ENCODE measurements at regions not wholly inside any gene's neighbourhood (a gene's known extent, or its start where the extent isn't known, plus 50 kb on each side); places are given as distances from the start of the nearest gene placed in this dataset.

DNA sequence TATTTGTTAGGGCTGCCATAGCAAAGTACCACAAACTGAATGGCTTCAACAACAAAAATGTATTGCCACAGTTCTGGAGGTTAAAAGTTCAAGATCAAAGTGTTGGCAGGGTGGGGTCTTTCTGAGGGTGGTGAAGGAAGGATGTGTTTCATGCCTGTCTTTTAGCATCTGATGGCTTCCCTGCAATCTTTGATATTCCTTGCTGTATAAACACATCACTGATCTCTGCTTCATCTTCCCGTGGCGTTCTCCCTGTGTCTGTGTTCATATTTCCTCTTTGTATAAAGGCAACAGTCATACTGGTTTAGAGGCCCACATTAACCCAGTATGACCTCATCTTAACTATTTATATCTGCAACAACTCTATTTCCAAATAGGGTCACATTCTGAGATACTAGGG lies 167.5 kb downstream of the BTG1 start:
- DNase-seq (ENCODE audit: low read depth in 4 of 4, low spot score in 3 of 4), result no peak

DNA sequence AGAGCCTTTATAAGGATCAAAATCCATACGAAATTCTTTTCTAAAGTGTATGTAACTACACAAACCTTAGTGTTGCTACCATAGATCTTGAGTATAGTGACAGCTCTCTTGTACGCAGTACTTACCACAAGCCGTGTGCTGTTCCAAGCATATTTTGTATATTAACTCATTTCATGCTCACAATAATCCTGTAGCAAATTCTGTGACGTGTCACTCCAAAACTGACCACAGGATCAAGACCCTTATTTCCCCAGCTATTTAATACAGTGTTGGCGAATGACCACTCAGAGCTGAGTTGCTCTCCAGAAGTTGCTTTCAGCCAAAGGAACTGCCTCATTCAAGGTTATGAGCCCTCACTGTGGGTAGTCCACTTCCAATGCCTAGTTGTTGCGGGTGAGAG lies 169.8 kb downstream of the BTG1 start:
- no peak for DNase-seq (ENCODE audit: low read depth in 4 of 4, low spot score in 3 of 4)

DNA sequence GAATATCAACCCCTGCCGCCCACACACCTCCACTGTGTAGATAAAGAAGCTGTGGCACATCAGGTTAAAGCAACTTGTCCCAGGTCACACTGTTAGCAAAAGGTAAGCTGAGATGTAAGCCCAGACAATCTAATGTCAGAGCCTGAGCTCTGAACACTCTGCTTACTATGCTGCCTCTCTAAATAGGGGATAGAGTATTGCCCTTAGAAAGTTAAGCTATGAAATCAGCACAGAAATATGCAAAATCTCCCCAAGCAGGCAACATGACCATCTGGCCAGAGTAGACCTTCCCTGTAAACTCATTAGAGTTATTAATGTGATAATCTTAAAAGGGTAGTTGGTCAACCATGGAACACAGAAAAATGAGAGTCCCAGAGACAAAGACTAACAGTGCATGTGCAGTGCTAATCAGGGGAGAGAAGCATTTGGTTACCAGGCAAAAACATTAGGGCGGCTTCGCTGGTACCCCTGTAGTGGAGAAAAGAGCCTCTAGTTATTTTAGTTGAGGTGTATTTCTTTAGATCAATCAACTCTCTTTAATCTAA lies 171.0 kb downstream of the BTG1 start:
- DNase-seq (ENCODE audit: low read depth in 4 of 4, low spot score in 3 of 4), result no peak

DNA sequence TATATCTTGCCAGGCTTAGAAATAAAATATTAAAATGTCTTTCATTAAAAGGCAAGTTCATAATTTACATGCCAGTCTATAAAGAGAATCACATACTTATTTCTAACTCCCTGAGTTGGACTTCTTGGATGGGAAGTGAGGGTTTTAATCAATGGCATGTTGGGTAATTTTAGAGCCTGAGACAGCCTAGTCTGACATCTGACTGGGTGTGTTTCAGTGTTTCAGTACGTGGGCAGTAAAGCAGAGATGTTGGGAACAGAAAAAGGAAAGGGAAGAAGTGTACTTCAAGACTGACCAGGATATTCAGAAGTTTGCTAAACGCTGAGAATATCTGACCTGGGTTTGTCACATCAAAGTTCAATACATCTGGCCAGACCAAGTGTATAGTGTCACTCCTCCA lies 171.8 kb downstream of the BTG1 start:
- no peak for DNase-seq (ENCODE audit: low read depth in 4 of 4, low spot score in 3 of 4)

DNA sequence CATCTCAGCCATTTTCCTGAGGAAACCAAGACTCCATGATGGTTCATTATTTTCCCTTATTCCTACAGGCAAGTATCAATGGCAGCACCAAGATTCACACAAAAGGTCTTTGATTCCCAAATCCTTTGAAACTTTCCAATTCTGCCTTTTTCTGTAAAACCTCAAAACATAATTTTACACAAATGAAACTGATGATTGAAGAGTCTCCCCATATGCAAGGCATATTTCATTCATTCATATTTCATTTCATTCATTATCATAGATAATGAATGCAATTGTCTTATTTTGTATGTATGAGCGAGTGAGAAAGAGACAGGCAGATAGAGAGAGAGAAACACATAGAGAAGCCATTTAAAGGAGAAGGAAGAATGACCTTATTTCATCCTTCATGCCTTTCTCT lies 172.8 kb downstream of the BTG1 start:
- no peak for DNase-seq (ENCODE audit: low read depth in 4 of 4, low spot score in 3 of 4)

DNA sequence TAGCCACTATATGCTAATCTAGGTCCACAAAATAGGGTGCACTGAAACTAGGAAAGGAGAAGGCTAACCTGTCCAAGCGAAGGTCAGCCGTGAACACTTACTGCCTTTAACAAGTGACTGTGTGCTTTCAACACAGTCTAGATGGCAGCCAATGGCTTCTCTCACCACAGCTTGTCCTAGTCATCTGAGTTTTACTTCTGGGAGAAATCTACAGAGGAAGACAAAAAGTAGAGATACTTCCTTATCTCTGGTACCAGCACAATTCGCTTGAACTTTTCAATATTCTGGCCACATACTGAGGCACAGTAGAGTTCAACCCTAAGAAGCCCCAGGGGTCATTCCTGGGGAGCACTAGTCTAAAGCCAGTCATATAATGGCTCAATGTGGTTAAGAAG lies 176.9 kb downstream of the BTG1 start:
- DNase-seq (ENCODE audit: low read depth in 4 of 4, low spot score in 3 of 4), result no peak

DNA sequence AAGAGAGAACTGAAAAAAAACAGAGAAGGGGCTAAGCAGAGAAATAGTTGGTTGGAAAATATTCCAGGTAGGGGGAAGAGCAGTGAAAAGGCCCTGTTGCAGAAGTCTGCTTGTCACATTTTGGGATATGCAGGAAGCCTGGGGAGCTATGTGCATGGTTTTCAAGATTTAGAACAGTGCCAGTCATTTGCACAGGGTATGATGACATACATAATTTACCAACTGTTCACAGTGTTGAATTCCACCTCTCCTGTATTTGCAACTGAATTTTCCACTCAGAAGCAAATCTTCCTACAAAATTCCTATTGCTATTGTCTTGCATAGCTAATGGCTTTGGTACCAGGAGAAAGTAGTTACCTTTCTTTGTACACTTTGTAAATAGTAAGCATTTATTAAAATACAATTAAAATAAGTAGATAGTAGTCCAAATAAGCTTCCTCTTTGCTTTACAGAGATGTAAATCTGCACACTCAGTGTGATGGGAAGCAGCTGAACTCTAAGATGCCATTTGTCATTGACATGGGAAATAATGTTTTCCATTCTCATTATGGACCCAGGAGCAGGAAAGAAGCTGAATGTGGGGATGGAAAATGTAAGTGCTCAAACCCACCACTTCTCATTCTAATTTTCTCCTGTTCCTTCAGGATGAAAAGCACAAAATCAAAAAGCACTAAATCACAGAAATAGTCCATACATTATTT lies 177.4 kb downstream of the BTG1 start:
- no peak for DNase-seq (ENCODE audit: low read depth in 4 of 4, low spot score in 3 of 4)

DNA sequence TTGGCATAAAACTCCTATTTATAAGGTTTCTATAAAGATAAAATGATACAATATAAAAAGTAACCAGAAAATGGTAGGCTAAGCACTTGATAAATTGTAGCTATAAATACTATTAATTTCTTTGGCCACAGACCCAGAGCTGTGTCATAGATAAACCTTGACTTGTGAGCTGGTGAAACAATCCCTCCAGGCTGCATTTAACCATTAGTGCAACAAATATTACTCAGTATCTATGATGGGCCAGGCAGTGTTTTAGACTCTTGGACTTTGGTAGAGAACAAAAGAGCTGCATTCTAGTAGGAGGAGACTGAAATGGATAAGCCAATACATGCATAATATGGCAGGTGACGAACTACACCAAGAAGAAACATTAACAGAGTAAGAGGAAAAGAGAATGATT lies 178.1 kb downstream of the BTG1 start:
- DNase-seq (ENCODE audit: low read depth in 4 of 4, low spot score in 3 of 4), result no peak

DNA sequence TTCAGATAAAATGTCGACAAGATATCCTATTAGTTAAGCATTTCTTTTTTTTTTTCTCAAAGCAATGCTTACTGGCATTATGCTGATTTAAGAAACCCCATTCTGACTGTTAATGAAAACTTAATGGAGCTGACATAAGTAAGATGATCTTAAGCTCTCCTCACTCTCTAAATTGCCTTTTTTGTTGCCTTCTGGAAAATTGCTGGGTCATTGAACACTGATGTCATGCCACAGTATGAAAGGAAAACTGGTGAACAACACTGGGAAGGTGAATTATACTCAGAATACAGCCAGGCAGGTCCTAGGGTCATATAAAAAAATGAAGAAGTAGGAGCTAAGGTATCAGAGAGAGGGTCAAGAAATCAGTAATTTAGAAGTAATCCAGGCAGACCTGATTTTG lies 179.9 kb downstream of the BTG1 start:
- DNase-seq (ENCODE audit: low read depth in 4 of 4, low spot score in 3 of 4), result no peak

DNA sequence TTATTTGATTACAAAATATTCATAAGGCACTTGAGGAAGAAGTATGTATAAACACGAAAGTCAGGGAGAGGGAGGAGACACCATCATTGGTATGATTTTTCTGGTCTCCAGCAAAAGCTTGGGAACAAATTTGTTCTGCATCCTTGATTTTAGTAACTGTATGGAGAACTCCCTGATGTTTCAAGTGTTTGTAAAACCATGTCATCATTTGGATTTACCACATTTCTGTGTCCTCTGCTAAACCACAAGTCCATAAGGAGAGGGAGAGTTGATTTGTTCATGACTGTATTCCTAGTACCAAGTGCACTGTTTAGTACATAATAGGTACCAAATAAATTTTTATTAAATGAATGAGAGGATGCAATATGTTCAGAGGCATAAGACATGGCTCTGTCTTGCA lies 181.1 kb downstream of the BTG1 start:
- no peak for DNase-seq (ENCODE audit: low read depth in 4 of 4, low spot score in 3 of 4)

DNA sequence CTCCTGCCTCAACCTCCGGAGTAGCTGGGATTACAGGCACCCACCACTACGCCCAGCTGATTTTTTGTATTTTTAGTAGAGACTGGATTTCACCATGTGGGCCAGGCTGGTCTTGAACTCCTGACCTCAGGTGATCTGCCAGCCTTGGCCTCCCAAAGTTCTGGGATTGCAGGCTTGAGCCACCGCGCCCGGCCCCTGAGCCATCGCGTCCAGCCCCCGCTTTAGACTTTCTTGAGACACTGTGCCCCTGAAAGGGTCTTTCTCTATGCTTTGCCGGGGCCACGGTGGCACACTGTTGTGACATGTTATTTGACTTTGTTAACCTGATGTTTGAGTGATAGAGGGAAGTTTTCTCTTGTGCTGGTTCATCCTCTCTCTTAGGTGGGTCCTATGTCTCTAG lies 186.4 kb downstream of the BTG1 start:
- DNase-seq (ENCODE audit: low read depth in 4 of 4, low spot score in 3 of 4), result no peak

DNA sequence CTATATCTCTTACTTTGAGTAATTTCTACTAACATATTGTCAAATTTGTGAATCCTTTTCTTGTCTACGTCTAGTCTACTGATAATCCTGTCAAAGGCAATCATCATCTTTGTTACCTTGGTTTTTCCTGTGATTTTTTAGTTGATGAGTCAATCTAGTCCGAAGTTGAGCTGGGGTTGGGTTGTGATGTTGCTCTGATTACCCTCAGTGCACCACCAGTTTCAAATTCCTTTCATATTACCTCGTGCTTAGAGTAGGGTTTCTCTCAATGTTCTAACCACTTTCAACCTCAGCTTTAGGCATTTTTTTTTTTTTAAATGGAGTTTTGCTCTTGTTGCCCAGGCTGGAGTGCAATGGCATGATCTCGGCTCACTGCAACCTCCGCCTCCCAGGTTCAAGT lies 186.8 kb downstream of the BTG1 start:
- DNase-seq (ENCODE audit: low read depth in 4 of 4, low spot score in 3 of 4), result no peak

DNA sequence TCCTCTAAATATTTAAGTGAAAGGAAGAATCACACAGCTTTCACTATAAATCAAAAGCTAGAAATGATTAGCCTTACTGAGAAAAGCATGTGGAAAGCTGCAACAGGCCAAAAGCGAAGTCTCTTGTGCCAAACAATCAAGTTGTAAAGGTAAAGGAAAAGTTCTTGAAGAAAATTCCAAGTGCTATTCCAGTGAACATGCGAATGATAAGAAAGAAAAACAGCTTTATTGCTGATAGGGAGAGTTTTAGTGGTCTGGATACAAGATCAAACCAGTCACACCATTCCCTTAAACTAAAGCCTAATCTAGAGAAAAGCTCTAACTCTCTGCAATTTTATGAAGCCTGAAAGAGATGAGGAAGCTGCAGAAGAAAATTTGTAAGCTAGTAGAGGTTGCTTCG lies 190.9 kb downstream of the BTG1 start:
- no peak for DNase-seq (ENCODE audit: low read depth in 4 of 4, low spot score in 3 of 4)

DNA sequence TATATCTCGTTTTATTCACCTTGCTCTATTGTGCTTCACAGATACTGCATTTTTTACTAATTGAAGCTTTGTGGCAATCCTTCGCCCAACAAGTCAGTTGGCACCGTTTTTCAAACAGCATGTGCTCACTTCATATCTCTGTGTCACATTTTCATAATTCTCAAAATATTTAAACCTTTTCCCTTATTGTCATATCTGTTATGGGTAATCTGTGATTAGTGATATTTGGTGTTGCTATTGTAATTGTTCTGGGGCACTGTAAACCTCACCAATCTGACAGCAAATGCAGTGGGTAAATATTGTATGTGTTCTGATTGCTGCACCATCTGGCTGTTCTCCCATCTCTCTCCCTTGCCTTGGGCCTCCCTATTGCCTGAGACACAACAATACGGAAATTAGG lies 191.3 kb downstream of the BTG1 start:
- DNase-seq (ENCODE audit: low read depth in 4 of 4, low spot score in 3 of 4), result no peak

DNA sequence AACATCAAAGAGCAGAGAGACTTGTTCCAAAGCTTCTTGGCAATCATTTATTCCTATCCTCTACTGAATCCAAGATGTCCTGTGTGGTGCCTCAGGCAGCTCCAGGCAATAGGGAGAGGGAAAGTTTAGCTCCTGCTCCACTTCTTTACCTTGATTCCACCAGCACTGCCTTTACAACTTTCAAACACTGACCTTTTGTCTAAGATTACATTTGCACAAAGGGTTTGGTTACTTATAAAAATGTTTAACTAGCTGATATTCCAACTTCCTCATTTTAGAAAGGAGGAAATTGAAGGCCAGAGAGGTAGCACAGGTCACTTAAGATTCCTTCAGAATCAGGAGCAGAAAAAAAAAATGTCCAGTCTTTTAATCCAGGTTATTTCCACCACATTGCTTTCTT lies 192.7 kb downstream of the BTG1 start:
- no peak for DNase-seq (ENCODE audit: low read depth in 4 of 4, low spot score in 3 of 4)

DNA sequence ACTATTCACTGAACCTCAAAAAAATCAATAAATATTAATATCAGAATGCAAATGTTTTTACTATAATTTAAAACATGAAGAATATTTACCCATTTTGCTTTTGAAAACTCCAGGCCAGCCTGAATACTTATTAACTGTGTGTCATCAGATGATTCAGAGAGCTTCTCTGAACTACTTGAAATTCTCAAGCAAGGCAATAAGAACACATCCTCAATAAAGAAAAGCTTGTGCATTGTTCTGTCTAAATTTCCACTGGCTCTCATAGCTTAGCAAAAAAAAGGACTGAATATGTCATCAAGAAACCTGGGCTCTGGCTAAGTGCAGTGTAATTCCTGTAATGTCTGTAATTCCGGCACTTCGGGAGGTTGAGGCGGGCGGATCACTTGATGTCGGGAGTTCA lies 194.1 kb downstream of the BTG1 start:
- DNase-seq (ENCODE audit: low read depth in 4 of 4, low spot score in 3 of 4), result no peak

DNA sequence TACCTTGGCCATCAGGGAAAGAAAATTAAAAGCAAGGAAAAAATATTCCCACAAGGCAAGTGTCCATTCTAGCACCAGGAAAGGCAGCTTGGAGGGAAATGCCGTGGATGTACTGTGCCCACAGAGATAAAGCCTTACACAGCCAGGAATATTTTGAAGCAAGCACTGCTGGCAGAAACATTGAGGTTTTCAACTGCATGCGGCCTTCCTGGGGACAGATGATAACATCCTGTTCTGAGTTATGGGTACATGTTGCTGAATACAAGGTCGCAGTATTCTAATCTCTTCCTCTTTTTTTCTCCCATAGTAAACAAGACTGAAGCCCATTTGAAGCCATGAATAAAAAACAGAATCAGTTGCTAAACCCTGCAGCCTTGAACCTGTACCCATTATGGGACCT lies 197.1 kb downstream of the BTG1 start:
- no peak for DNase-seq (ENCODE audit: low read depth in 4 of 4, low spot score in 3 of 4)

DNA sequence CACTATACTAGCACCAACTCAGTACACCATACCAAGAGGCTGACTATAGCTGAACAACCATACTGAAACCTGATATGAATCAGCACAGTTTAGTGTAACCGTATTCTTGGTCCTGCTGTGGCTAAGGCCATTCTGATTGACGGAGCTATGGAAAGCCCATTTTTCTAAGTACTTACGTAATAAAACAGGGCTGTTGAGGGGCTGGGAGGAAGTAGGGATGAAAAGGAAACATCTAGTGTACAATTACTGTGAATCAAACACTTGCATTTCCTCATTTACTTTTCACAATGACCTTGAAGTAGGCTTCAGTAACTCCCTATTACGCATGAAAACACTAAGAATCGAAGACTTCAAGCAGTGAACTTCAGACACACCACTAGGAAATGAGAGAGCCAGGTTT lies 198.2 kb downstream of the BTG1 start:
- DNase-seq (ENCODE audit: low read depth in 4 of 4, low spot score in 3 of 4), result no peak

DNA sequence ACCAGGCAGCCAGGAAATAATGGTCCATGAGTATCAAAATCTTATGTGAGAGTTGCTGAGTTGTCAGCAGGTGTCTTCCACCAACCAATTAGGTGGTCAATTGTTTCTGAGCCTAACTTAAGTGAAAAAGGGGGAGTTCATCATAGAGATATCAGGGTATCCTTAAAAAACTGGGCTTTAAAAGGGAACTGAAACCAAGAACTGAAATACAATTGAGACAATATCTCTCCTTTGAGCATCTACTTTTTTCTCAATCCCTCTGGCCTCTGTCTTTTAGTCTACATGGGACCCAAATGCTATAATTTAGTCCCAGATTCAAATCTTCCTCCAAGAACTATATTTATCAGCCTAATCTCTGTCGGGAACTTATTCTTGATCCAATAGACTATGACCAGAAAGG lies 201.0 kb downstream of the BTG1 start:
- DNase-seq (ENCODE audit: low read depth in 4 of 4, low spot score in 3 of 4), result no peak

DNA sequence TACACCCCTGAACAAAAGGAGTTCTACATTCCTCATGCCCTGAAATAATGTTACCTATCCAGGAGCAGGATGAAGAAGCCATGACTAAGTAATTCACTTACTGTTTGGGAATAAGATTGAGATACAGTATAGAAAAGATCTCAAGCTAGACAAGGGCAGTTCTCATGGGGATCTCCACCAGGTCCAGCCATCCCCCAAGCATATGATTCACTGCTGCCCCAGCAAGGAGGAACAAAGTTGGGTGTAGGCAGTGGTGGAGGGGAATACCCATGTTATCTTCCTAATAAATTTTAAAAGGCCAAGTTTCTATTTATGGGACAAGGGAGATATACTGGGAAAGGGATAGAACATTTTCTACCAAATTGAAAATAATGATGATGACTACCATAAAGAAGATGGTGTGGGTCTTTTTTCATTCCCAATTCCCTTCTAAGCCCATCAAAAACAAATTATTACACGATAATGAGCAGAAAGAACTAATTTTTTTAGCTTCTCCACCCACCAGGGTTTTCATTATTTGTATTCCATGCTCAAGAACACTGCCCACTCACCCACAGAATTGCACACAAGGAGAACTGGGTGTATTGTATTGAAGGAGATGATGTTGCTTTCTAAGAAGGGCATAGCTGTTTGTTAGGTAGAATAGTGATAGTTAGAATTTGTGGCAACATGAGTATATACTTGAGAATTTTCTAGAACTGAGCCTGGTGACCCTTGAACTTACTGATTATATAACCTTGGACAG lies 204.6 kb downstream of the BTG1 start:
- no peak for DNase-seq (ENCODE audit: low read depth in 4 of 4, low spot score in 3 of 4)

DNA sequence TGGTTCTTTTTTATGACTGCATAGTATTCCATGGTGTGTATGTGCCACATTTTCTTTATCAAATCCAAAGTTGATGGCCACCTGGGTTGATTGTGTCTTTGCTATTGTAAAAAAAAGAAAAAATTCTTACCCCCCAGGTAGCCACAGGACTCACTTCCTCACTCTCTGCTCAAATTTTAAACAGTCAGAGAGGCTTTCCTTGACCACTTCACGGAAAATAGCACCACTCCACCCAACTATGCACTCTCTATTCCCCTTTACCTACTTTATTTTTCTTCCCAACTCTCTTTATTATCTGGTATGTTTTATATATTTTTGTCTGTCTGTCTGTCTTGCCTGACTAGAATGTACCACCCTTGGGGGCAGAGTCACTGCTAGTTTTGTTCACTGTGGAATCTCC lies 205.3 kb downstream of the BTG1 start:
- DNase-seq (ENCODE audit: low read depth in 4 of 4, low spot score in 3 of 4), result no peak

DNA sequence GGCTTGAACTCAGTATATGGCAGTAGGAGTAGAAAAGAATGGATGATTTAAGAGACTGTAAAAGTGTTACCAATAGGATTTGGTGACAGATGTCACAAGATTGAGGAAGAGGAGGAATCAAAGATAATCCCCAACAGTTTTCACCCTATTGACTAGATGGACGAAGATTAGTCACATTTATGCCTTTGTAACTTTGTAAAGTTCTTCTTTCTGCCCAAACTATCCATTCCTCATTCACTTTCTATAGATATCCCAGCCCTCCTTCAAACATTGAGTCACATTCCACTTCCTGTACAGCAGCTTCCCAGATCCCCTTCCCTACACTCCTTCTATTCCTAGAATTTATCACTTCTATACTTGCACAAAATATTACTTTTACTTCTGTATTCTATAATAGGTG lies 207.9 kb downstream of the BTG1 start:
- no peak for DNase-seq (ENCODE audit: low read depth in 4 of 4, low spot score in 3 of 4)
